HEK293 (cell line): ENCODE measurements at regions not wholly inside any gene's neighbourhood (a gene's known extent, or its start where the extent isn't known, plus 50 kb on each side); places are given as distances from the start of the nearest gene placed in this dataset.

Experiments used
- CTCF ChIA-PET: fragments of 350-600 bp; formaldehyde crosslinking; extraction: SDS; loops from one replicate; lab custom pipeline; 2021; ENCODE audit warnings: antibody characterized with exemption; lab: Yijun Ruan, JAX
- POLR2A ChIA-PET: fragments of 300-600 bp; formaldehyde crosslinking; extraction: SDS; loops from one replicate; lab custom pipeline; 2020; ENCODE audit warnings: antibody characterized with exemption, inconsistent platforms; lab: Yijun Ruan, JAX
- H3K27ac ChIP-seq: fragments of 200-500 bp; sonication (Bioruptor generic); 2 replicates; pipeline ENCODE4 v1.5.1; 2014; ENCODE audit warnings: low read depth, low read length, control low read depth, inconsistent platforms; ENCODE audit errors: extremely low read depth
- H3K36me3 ChIP-seq, 2 experiments: fragments of 200-500 bp in 1 of 2; sonication (Bioruptor generic) in 1 of 2; 1 replicate in 1 of 2; 2 replicates in 1 of 2; pipeline ENCODE4 v1.5.1; 2014 to 2017; ENCODE audit warnings: inconsistent platforms in 2 of 2, low read length in 2 of 2; ENCODE audit not compliant: control insufficient read depth in 2 of 2, insufficient read depth in 1 of 2
- H3K4me1 ChIP-seq: fragments of 200-500 bp; sonication (Bioruptor generic); 2 replicates; pipeline ENCODE4 v1.5.1; 2014; ENCODE audit warnings: mild to moderate bottlenecking, low read length, inconsistent platforms; ENCODE audit not compliant: control insufficient read depth, insufficient read depth
- H3K4me3 ChIP-seq: 2 replicates; pipeline ENCODE4 v1.5.1; 2011; ENCODE audit warnings: low read depth, mild to moderate bottlenecking, control low read depth, low read length, moderate library complexity
- H3K9me3 ChIP-seq: fragments of 200-500 bp; sonication (Bioruptor generic); 2 replicates; pipeline ENCODE4 v1.5.1; 2014; ENCODE audit warnings: low read depth, low read length, inconsistent platforms; ENCODE audit not compliant: control insufficient read depth, insufficient read depth
- AEBP2 ChIP-seq: fragments of 450-650 bp; formaldehyde crosslinking; IDR thresholded peaks from 2 replicates; pipeline ENCODE4 v1.5.1; 2016; ENCODE audit warnings: missing biosample characterization, missing genetic modification characterization, borderline replicate concordance
- BCL6B ChIP-seq: fragments of 450-650 bp; formaldehyde crosslinking; IDR thresholded peaks from 2 replicates; pipeline ENCODE4 v1.5.1; 2017; ENCODE audit warnings: missing biosample characterization, missing genetic modification characterization
- FEZF1 ChIP-seq: fragments of 450-650 bp; formaldehyde crosslinking; IDR thresholded peaks from 2 replicates; pipeline ENCODE4 v1.5.1; 2016; ENCODE audit warnings: missing biosample characterization, missing genetic modification characterization
- GLIS1 ChIP-seq: fragments of 450-650 bp; formaldehyde crosslinking; IDR thresholded peaks from 2 replicates; pipeline ENCODE4 v1.5.1; 2016; ENCODE audit warnings: missing biosample characterization, missing genetic modification characterization
- KLF1 ChIP-seq: fragments of 450-650 bp; formaldehyde crosslinking; IDR thresholded peaks from 2 replicates; pipeline ENCODE4 v1.5.1; 2016; ENCODE audit warnings: missing biosample characterization, missing genetic modification characterization
- SCRT1 ChIP-seq: fragments of 450-650 bp; formaldehyde crosslinking; IDR thresholded peaks from 2 replicates; pipeline ENCODE4 v1.5.1; 2016; ENCODE audit warnings: missing biosample characterization, missing genetic modification characterization, borderline replicate concordance
- WT1 ChIP-seq: fragments of 450-650 bp; formaldehyde crosslinking; IDR thresholded peaks from 2 replicates; pipeline ENCODE4 v1.5.1; 2016; ENCODE audit warnings: missing biosample characterization, missing genetic modification characterization
- YY2 ChIP-seq: fragments of 450-650 bp; formaldehyde crosslinking; IDR thresholded peaks from 2 replicates; pipeline ENCODE4 v1.5.1; 2016; ENCODE audit warnings: missing biosample characterization, missing genetic modification characterization
- ZNF114 ChIP-seq: fragments of 450-650 bp; formaldehyde crosslinking; IDR thresholded peaks from 2 replicates; pipeline ENCODE4 v1.5.0; 2017; ENCODE audit warnings: missing biosample characterization, missing genetic modification characterization
- ZNF2 ChIP-seq: fragments of 450-650 bp; formaldehyde crosslinking; IDR thresholded peaks from 2 replicates; pipeline ENCODE4 v1.5.1; 2016; ENCODE audit warnings: missing biosample characterization, missing genetic modification characterization
- ZNF311 ChIP-seq: fragments of 450-650 bp; formaldehyde crosslinking; IDR thresholded peaks from 2 replicates; pipeline ENCODE4 v1.5.1; 2017; ENCODE audit warnings: missing biosample characterization, missing genetic modification characterization, borderline replicate concordance
- ZNF37A ChIP-seq: fragments of 450-650 bp; IDR thresholded peaks from 2 replicates; pipeline ENCODE4 v1.5.1; 2018; ENCODE audit warnings: missing biosample characterization, missing genetic modification characterization
- ZNF391 ChIP-seq: fragments of 450-650 bp; formaldehyde crosslinking; IDR thresholded peaks from 2 replicates; pipeline ENCODE4 v1.5.1; 2016; ENCODE audit warnings: low read depth, missing biosample characterization, missing genetic modification characterization, borderline replicate concordance
- ZNF423 ChIP-seq: fragments of 450-650 bp; formaldehyde crosslinking; IDR thresholded peaks from 2 replicates; pipeline ENCODE4 v1.5.1; 2016; ENCODE audit warnings: missing biosample characterization, missing genetic modification characterization
- ZNF610 ChIP-seq: fragments of 450-650 bp; formaldehyde crosslinking; IDR thresholded peaks from 2 replicates; pipeline ENCODE4 v1.5.1; 2016; ENCODE audit warnings: missing biosample characterization, missing genetic modification characterization, borderline replicate concordance
- ZNF664 ChIP-seq: fragments of 450-650 bp; formaldehyde crosslinking; IDR thresholded peaks from 2 replicates; pipeline ENCODE4 v1.5.1; 2016; ENCODE audit warnings: missing biosample characterization, missing genetic modification characterization
- ZNF785 ChIP-seq: fragments of 450-650 bp; formaldehyde crosslinking; IDR thresholded peaks from 2 replicates; pipeline ENCODE4 v1.5.1; 2016; ENCODE audit warnings: missing biosample characterization, missing genetic modification characterization
- ZNF837 ChIP-seq: fragments of 450-650 bp; formaldehyde crosslinking; IDR thresholded peaks from 2 replicates; pipeline ENCODE4 v1.5.1; 2016; ENCODE audit warnings: missing biosample characterization, missing genetic modification characterization

- no peak overlapping the region for H3K4me3 ChIP-seq
- no peak overlapping the region for H3K27ac ChIP-seq
- ChIA-PET CTCF (interaction anchor here (0.6 kb wide), 2 partner anchors 112 to 329 kb away, joined by 3 read pairs; no protein-coding TSS in a partner anchor), POLR2A (no interaction called here)
- H3K36me3 ChIP-seq = no peaks in the 10 kb centered on the region
- H3K4me1 ChIP-seq = no peaks in the 10 kb centered on the region
- TF ChIP-seq ZNF837 (no peak), ZNF423 (tag by site-specific recombination) (no peak)
- TF ChIP-seq, all 188 proteins: peak for 0
- H3K9me3 ChIP-seq = no peaks in the 10 kb centered on the region
These were observed 548.4 kb downstream of the PLPP3 start for GRCh38 chr1:56031001-56031400.

- ChIA-PET POLR2A (no interaction called here), CTCF (no interaction called here)
- H3K27ac ChIP-seq = no peak overlapping the region
- H3K36me3 ChIP-seq = no peaks in the 10 kb centered on the region
- no peaks in the 10 kb centered on the region for H3K4me1 ChIP-seq
- TF ChIP-seq KLF1 (tag by site-specific recombination) = no peak
- no peak for TF ChIP-seq BCL6B (tag by site-specific recombination)
- no peak for TF ChIP-seq GLIS1
- no peak for TF ChIP-seq FEZF1 (tag by site-specific recombination)
- TF ChIP-seq ZNF311 (tag by site-specific recombination) = no peak
- no peak for TF ChIP-seq ZNF391 (tag by site-specific recombination)
- no peak for TF ChIP-seq ZNF114 (tag by site-specific recombination)
- TF ChIP-seq ZNF610 (tag by site-specific recombination) = no peak
- no peak for TF ChIP-seq WT1 (tag by site-specific recombination)
- TF ChIP-seq YY2 (tag by site-specific recombination) = no peak
- no peak for TF ChIP-seq ZNF2 (tag by site-specific recombination)
- TF ChIP-seq AEBP2 (tag by site-specific recombination) = no peak
- no peak for TF ChIP-seq ZNF785 (tag by site-specific recombination)
- no peak for TF ChIP-seq ZNF37A
- H3K9me3 ChIP-seq = no peaks in the 10 kb centered on the region
- H3K4me3 ChIP-seq = no peak overlapping the region
These were observed 549.9 kb downstream of the PLPP3 start for GRCh38 chr1:56029319-56030003.

- Histone ChIP-seq H3K27ac (no peak overlapping the region), H3K4me3 (no peak overlapping the region), H3K9me3 (no peaks in the 10 kb centered on the region), H3K4me1 (no peaks in the 10 kb centered on the region), H3K36me3 (no peaks in the 10 kb centered on the region)
- CTCF ChIA-PET = no interaction called here
- TF ChIP-seq ZNF664 = 0 out of 2 replicates have a peak, but pooled peaks have one; percentile 10
- no peak for TF ChIP-seq SCRT1 (tag by site-specific recombination)
- TF ChIP-seq ZNF423 (tag by site-specific recombination) = no peak
- no peak for TF ChIP-seq WT1 (tag by site-specific recombination)
- POLR2A ChIA-PET = no interaction called here
These were observed 550.5 kb downstream of the PLPP3 start for GRCh38 chr1:56028911-56029310.
